DOHH2 (cell line): ENCODE measurements at regions not wholly inside any gene's neighbourhood (a gene's known extent, or its start where the extent isn't known, plus 50 kb on each side); places are given as distances from the start of the nearest gene placed in this dataset.

Experiments
- EZH2phosphoT487 ChIP-seq: fragments of 200-600 bp; sonication (generic); IDR thresholded peaks from 2 replicates; pipeline ENCODE4 v1.6.1; 2017; ENCODE audit warnings: borderline replicate concordance, mild to moderate bottlenecking, antibody characterized with exemption, low read length, moderate library complexity, mixed read lengths
- TF ChIP-seq, protein P1 (sequence below): fragments of 200-600 bp; sonication (generic); IDR thresholded peaks from one replicate; pipeline ENCODE4 v1.5.1; 2014; ENCODE audit warnings: antibody characterized with exemption, mild to moderate bottlenecking, low read depth, low read length; ENCODE audit not compliant: poor library complexity, severe bottlenecking

DNA sequence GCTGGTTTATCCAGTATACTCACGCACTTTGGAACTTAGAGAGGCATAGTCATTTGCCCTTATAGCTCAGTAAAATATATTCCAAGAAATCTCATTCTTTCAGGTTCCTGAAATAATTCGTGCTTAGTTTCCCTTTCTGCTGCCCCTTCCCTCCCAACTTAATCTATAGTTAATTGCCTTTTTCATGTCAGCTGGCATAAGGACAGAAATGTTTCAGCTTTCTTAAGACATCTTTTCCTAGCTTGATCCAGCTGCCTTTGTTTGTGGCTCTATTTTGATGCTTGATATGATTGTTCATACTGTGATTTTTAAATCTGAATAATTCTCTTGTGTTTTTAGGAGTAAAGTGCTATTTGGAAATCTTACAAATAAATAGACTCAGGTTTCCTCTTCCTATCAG is 120.0 kb upstream of the SEL1L start:
- TF ChIP-seq, protein P1, sequence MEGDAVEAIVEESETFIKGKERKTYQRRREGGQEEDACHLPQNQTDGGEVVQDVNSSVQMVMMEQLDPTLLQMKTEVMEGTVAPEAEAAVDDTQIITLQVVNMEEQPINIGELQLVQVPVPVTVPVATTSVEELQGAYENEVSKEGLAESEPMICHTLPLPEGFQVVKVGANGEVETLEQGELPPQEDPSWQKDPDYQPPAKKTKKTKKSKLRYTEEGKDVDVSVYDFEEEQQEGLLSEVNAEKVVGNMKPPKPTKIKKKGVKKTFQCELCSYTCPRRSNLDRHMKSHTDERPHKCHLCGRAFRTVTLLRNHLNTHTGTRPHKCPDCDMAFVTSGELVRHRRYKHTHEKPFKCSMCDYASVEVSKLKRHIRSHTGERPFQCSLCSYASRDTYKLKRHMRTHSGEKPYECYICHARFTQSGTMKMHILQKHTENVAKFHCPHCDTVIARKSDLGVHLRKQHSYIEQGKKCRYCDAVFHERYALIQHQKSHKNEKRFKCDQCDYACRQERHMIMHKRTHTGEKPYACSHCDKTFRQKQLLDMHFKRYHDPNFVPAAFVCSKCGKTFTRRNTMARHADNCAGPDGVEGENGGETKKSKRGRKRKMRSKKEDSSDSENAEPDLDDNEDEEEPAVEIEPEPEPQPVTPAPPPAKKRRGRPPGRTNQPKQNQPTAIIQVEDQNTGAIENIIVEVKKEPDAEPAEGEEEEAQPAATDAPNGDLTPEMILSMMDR: no peak
- no peak for TF ChIP-seq EZH2phosphoT487
